Activated T-helper 2 cell treated with anti-CD3 and anti-CD28 coated beads, Interferon-gamma antibody, Interleukin-2, Interleukin-4, amounts not matched to agents 10 μg/mL and 5 μg/mL and 100 μg/mL, durations not matched to agents 14 hours and 24 hours and 36 hours (primary cell): ENCODE measurements at regions not wholly inside any gene's neighbourhood (a gene's known extent, or its start where the extent isn't known, plus 50 kb on each side); places are given as distances from the start of the nearest gene placed in this dataset.

Experiments
- DNase-seq: peaks from one replicate; pipeline ENCODE4 v3.0.0; 2021; ENCODE audit warnings: low spot score
- H3K27ac Mint-ChIP-seq: one replicate; pipeline ENCODE4 v1.8.0; 2021; ENCODE audit warnings: mixed read lengths
- H3K27me3 Mint-ChIP-seq: one replicate; pipeline ENCODE4 v1.8.0; 2021; ENCODE audit warnings: low read depth, mixed read lengths
- H3K36me3 Mint-ChIP-seq: one replicate; pipeline ENCODE4 v1.8.0; 2021; ENCODE audit warnings: low read depth, mixed read lengths
- H3K4me1 Mint-ChIP-seq: one replicate; pipeline ENCODE4 v1.8.0; 2021; ENCODE audit warnings: low read depth, mixed read lengths
- H3K4me3 Mint-ChIP-seq: one replicate; pipeline ENCODE4 v1.8.0; 2021; ENCODE audit warnings: low read depth, mild to moderate bottlenecking, moderate library complexity, mixed read lengths
- H3K9me3 Mint-ChIP-seq: one replicate; pipeline ENCODE4 v1.8.0; 2021; ENCODE audit warnings: mixed read lengths
- intact Hi-C: fragments of 100-400 bp; cut with micrococcal nuclease; formaldehyde crosslinking; loops from one replicate; pipeline ENCODE4 v1.15.1; 2023

DNA sequence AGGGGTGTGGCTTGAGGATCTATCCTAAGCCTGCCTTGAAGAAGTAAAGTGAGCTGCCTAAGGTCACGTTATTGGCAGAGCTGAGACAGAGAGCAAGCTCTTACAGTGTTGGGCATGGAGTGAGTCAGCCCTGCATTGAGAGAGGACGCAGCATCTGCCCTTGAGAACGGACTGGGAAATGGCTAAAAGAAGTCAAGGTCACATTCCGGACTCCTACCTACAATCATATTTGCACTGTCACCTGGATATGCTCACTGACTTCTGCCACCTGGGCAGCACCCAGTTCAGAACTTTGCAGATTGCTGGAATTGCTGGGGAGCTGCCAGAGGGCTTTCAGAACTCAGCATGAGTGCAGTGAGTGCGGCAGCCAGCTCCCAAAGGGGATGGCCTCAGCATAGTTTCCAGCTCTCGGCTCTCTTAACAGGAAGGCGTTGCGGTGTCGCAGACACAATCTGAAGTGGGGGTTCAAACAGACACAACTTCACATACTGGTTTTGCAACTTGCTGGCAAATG is 199.3 kb upstream of the SGK1 start:
- no peak overlapping the region for H3K27ac Mint-ChIP-seq
- no peak overlapping the region for H3K4me3 Mint-ChIP-seq
- peaks cover 32% of the 10 kb centered on the region for H3K4me1 Mint-ChIP-seq
- no peaks in the 10 kb centered on the region for H3K9me3 Mint-ChIP-seq
- intact Hi-C loops = loop anchor here (10.0 kb wide), 1 partner anchor 142 kb away; no protein-coding TSS in a partner anchor
- peaks cover 12% of the 10 kb centered on the region for H3K36me3 Mint-ChIP-seq
- DNase-seq = no peak
- H3K27me3 Mint-ChIP-seq = no peaks in the 10 kb centered on the region

DNA sequence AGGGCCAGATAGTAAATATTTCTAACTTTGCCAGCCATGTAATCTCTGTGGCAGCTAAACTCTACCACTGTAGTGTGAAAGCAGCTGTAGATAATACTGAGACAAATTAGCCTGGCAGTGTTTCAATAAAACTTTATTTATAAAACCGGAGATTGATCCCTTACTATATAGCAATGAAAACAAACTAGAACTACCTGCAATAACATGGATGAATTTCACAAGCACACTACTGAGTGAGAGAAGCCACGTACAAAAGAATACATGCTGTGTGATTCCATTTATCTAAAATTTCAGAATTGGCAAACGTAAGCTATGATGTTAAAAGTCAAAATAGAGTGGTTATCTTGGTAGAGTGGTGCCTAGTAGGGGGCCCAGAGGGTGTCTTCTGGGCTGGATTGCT is 198.7 kb upstream of the SGK1 start:
- intact Hi-C loops = loop anchor here (10.0 kb wide), 1 partner anchor 142 kb away; no protein-coding TSS in a partner anchor

DNA sequence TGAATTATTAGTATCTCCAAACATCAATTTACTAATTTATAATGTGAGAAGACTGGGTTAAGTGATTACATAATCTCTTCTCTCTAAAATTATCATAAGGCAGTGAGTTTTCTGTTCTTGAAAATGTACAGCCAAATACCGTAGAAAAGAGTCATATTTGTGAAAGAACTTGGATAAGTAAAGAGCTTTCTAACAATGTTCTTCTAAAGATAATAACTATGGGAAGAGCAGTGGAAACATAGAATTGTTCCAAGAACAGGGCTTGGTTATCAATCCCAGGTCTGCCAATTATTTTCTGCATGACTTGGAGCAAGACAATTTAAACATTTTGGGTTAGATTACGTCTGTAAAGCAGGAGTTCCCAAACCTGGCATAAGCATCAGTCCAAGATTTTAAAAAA is 198.1 kb upstream of the SGK1 start:
- no peak overlapping the region for H3K4me3 Mint-ChIP-seq
- H3K9me3 Mint-ChIP-seq = no peaks in the 10 kb centered on the region
- H3K36me3 Mint-ChIP-seq = peaks cover 10% of the 10 kb centered on the region
- no peak for DNase-seq
- H3K27ac Mint-ChIP-seq = no peak overlapping the region
- H3K27me3 Mint-ChIP-seq = no peaks in the 10 kb centered on the region
- intact Hi-C loops = loop anchor here (10.0 kb wide), 1 partner anchor 141 kb away; no protein-coding TSS in a partner anchor
- peaks cover 28% of the 10 kb centered on the region for H3K4me1 Mint-ChIP-seq

More for the DNA sequence above, 198.7 kb upstream of the SGK1 start:
- Mint-ChIP-seq H3K9me3 (no peaks in the 10 kb centered on the region), H3K27ac (no peak overlapping the region), H3K4me1 (peaks cover 31% of the 10 kb centered on the region), H3K27me3 (no peaks in the 10 kb centered on the region), H3K4me3 (no peak overlapping the region), H3K36me3 (peaks cover 12% of the 10 kb centered on the region)
- no peak for DNase-seq

DNA sequence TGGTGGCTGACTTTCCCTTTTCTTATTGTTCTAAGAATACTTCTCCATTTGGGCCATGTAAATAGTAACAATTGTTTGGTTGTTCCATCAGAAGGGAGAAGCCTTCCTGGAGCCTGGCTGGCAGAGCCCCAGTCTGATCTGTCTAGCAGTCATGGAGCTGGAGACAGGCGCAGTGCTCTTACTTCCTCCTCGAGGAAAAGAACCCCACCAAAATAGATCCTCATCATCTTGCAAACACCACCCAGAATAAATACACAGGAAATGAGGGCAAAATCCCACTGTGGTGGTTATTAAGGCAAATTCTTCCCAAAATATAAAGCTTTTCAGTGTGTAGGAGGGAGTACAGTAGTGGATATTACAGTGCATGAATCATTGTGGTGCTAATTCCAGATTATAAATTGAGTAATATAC is 195.1 kb upstream of the SGK1 start:
- H3K27me3 Mint-ChIP-seq = no peaks in the 10 kb centered on the region
- no peaks in the 10 kb centered on the region for H3K9me3 Mint-ChIP-seq
- H3K36me3 Mint-ChIP-seq = no peaks in the 10 kb centered on the region
- H3K4me1 Mint-ChIP-seq = peaks cover 8% of the 10 kb centered on the region
- H3K27ac Mint-ChIP-seq = no peak overlapping the region
- intact Hi-C loops = loop anchor here (10.0 kb wide), 1 partner anchor 138 kb away; no protein-coding TSS in a partner anchor
- DNase-seq = no peak
- no peak overlapping the region for H3K4me3 Mint-ChIP-seq

DNA sequence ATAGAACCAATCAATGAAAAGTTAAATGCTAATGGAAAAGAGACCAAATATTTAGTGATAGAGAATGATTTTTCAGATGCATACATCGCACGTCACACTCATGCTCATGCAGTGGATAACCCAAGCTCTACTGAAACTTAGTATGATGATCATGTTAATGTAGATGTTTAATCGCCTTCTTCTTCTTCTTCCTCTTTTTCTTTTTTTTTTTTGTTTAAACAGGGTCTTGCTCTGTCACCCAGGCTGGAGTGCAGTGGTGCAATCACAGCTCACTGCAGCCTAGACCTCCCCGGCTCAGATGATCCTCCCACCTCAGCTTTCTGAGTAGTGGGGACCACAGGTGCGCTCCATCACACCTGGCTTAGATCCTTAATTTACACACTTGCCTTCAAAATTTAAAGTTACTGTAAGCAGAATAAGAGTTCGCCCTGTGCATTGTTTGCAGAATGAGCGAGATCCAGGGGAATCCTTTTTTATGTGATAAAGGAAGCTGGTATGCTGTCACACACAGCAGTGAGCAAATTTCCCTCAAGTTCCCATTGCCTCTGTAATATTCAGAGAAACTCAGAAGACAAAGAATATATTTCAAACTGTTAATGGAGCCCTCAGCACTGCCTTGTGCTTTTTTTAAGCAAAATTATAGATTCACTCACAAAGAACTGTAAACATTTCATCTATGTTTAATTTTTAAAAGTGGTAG is 194.2 kb upstream of the SGK1 start:
- Mint-ChIP-seq H3K9me3 (no peaks in the 10 kb centered on the region), H3K27ac (no peak overlapping the region)
- intact Hi-C loops = loop anchor here (10.0 kb wide), 1 partner anchor 137 kb away; no protein-coding TSS in a partner anchor

DNA sequence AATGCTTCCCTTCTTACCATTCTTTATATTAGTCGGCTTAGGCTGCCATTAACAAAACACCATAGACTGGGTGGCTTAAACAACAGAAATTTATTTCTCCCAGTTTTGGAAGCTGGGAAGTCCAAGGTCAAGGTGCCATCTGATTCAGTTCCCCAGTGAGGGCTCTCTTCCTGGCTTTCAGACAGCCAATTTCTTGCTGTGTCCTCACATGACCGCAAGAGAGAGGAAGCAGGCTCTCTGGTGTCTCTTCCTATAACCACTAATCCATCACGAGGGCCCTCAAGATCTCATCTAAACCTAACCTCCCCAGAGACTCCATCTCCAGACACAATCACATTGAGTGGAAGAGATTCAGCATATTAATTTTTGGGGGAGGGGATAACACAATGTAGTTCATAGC is 193.0 kb upstream of the SGK1 start:
- Mint-ChIP-seq H3K36me3 (no peaks in the 10 kb centered on the region), H3K9me3 (no peaks in the 10 kb centered on the region), H3K27me3 (no peaks in the 10 kb centered on the region), H3K27ac (no peak overlapping the region), H3K4me1 (peaks cover 4% of the 10 kb centered on the region), H3K4me3 (no peak overlapping the region)
- intact Hi-C loops = loop anchor here (10.0 kb wide), 1 partner anchor 136 kb away; no protein-coding TSS in a partner anchor
- no peak for DNase-seq

More for the DNA sequence above, 194.2 kb upstream of the SGK1 start:
- no peak for DNase-seq
- Mint-ChIP-seq H3K4me3 (no peak overlapping the region), H3K4me1 (peaks cover 6% of the 10 kb centered on the region), H3K36me3 (no peaks in the 10 kb centered on the region), H3K27me3 (no peaks in the 10 kb centered on the region)

DNA sequence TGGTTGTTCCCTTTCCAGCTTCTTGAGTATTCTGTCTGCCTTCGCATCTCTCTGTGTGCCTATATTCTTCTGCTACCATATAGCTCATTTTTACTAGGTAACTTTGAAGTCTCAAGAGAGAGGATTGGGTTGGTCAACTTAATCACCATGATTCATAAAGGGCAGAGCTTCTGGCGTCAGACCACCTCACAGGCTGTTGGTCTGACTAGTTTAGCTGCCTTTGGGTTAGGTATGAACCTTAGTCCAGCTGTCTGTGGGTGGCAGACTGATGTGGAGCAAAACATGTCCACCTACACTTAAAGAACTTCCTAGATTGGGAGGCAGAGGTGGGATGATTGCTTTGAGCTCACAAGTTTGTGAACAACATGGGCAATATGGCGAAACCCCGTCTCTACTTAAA is 192.2 kb upstream of the SGK1 start:
- Mint-ChIP-seq H3K4me1 (peaks cover 4% of the 10 kb centered on the region), H3K36me3 (no peaks in the 10 kb centered on the region), H3K9me3 (no peaks in the 10 kb centered on the region), H3K27me3 (no peaks in the 10 kb centered on the region), H3K4me3 (no peak overlapping the region), H3K27ac (no peak overlapping the region)
- intact Hi-C loops = loop anchor here (10.0 kb wide), 1 partner anchor 135 kb away; no protein-coding TSS in a partner anchor
- DNase-seq = no peak

DNA sequence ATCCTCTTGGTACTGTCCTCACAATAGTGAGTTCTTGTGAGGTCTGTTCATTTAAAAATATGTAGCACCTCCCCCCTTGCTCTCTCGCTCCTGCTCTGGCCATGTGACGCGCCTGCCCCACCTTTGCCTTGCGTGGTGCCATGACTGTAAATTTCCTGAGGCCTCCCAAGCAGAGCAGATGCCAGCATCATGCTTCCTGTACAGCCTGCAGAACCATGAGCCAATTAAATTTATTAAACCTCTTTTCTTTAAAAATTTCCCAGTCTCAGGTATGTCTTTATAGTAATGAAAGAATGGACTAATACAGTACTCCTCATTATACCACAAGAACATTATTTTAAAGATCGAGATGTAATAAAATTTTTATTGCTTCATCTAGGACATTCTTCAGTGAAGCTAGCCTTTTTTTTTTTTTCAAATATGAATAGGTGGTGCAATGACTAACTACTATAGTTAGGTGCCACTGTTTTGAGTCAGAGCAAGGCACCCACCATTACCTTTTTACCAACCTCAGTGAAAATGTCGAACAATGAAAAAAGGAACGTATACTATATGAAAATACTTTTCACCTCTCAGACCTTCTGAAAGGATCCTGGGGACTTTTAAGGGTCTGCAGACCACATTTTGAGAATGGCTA is 191.1 kb upstream of the SGK1 start:
- H3K27ac Mint-ChIP-seq = no peak overlapping the region
- no peaks in the 10 kb centered on the region for H3K27me3 Mint-ChIP-seq
- no peaks in the 10 kb centered on the region for H3K9me3 Mint-ChIP-seq
- DNase-seq = no peak
- intact Hi-C loops = no loop called here
- peaks cover 4% of the 10 kb centered on the region for H3K4me1 Mint-ChIP-seq
- H3K36me3 Mint-ChIP-seq = no peaks in the 10 kb centered on the region
- no peak overlapping the region for H3K4me3 Mint-ChIP-seq

DNA sequence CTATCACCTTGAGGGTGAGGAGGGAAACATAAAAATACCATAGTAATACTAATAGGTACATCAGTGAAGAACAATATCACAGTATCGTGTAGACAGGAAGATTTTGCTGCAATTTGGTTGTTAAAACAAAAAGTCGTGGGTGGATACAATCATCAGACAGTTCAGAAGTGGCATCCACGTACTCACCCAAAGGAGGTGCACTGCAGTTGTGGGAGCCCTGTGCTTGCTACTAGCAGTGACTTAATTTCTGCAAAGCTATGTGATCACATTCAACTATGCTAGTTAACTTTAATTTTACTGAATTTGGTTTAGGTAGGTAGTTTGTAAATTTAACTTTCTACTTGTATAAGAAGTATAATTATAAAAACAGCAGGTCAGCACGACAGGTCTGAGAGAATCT is 188.2 kb upstream of the SGK1 start:
- Mint-ChIP-seq H3K27me3 (no peaks in the 10 kb centered on the region), H3K4me3 (no peak overlapping the region), H3K4me1 (peaks cover 8% of the 10 kb centered on the region), H3K9me3 (no peaks in the 10 kb centered on the region), H3K36me3 (no peaks in the 10 kb centered on the region), H3K27ac (no peak overlapping the region)
- no peak for DNase-seq
- intact Hi-C loops = no loop called here

DNA sequence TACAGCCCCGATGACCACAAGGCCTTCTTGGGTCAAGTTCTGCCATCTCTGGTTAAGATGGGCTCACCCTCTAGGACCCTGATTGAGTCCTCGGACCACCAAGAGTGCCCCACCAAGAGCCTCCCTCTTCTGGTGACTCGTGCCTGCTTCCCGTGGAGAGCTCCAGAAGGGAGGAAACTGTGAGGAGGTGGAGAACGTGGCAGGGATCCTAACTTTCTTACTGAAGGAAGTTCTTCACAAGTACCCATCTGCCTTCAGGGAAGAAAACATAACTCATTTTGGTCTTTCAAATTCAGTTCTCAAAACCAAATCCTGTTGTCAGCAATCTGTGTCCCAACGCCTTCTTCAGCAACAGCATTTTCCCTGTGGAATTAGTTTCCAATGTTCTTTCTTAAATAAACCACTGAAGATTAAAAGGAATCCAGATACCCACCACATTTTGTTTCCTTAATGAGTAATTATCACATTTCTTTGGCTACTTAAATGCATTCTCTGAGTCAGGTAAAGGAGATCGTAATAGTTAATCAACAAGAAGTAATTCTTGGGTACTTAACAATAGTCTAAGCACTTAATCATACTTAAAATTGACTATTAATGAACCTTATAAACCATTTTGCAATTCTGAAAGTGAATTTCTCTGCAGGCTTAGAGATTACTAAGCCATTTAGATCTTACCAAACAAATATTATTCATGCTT is 185.8 kb upstream of the SGK1 start:
- intact Hi-C loops = no loop called here
- no peak overlapping the region for H3K27ac Mint-ChIP-seq
- H3K4me3 Mint-ChIP-seq = no peak overlapping the region
- H3K36me3 Mint-ChIP-seq = no peaks in the 10 kb centered on the region
- H3K27me3 Mint-ChIP-seq = no peaks in the 10 kb centered on the region
- no peak for DNase-seq
- peaks cover 6% of the 10 kb centered on the region for H3K4me1 Mint-ChIP-seq
- H3K9me3 Mint-ChIP-seq = no peaks in the 10 kb centered on the region

DNA sequence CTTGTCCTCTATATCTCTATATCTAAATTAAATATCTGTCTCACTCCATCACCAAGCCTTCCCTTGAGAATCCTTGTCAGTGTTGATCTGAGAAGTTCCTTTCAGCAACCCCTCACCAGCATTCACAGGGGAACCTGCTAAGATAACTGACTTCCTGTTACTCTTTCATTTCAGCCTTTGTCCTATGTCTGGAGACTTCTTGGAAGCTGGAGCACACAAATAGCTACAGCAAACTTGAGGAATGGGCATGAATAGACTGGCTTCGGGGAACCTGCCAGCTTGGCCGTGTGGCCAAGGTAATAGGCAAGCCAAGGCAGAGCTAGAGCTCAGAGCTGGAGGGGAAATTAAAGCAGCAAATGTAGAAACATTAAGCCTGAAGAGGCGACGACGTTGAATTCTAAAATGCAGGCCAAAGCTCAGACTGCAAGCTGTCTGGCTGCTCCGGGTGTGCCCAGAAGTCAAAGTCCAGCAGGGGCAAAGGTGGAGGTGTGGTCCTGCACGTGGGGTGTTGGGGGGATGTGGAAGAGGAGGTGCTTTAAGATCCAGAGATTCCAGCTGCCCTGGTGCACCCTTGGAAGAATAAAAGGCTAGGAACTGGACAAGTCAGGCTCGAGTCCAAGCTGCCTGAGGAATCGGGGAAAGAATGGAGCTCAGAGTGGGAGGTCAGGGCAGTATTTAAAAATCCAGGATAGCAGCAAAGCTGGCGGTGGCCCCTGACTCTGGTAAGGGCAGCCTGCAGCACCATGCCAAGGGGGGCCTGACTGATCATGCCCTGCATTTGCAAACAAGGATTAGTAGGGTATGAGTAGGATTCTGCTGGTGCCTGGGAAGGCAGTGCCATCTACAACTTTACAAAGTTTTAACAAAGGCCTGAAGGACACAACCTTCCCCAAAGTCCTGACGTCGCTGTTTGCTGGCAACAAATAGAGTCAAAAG is 185.0 kb upstream of the SGK1 start:
- intact Hi-C loops = no loop called here
- no peak for DNase-seq
- peaks cover 6% of the 10 kb centered on the region for H3K4me1 Mint-ChIP-seq
- H3K36me3 Mint-ChIP-seq = no peaks in the 10 kb centered on the region
- H3K27ac Mint-ChIP-seq = no peak overlapping the region
- H3K27me3 Mint-ChIP-seq = no peaks in the 10 kb centered on the region
- H3K4me3 Mint-ChIP-seq = no peak overlapping the region
- H3K9me3 Mint-ChIP-seq = no peaks in the 10 kb centered on the region

DNA sequence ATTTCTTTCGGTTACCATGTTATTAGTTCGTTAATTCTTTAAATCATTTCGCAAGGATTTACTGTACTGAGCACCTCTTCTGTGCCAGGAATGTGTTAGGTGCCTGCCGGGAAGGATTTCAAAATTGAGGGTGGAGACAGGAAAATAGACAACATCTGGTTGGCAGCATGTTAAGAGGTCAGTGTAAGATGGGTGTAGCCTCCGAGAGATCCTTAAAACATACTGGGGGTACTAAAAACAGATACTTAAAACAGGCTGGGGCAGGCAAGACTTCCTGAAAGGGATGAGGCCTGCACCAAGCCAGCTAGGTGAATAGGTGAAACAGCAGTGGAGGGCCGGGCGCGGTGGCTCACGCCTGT is 178.0 kb upstream of the SGK1 start:
- H3K4me1 Mint-ChIP-seq = peaks cover 2% of the 10 kb centered on the region
- H3K27ac Mint-ChIP-seq = no peak overlapping the region
- H3K9me3 Mint-ChIP-seq = no peaks in the 10 kb centered on the region
- no peak overlapping the region for H3K4me3 Mint-ChIP-seq
- no peaks in the 10 kb centered on the region for H3K27me3 Mint-ChIP-seq
- no peak for DNase-seq
- intact Hi-C loops = no loop called here
- H3K36me3 Mint-ChIP-seq = no peaks in the 10 kb centered on the region
